ENCODE measurements at regions not wholly inside any gene's neighbourhood (a gene's known extent, or its start where the extent isn't known, plus 50 kb on each side); places are given as distances from the start of the nearest gene placed in this dataset.

- DNase-seq (ENCODE audit: low spot score), result no peak
These were observed 170.3 kb upstream of the MGAT5 start for GRCh38 chr2:134083548-134083947.

- DNase-seq (ENCODE audit: low spot score), result no peak
These were observed 167.2 kb upstream of the MGAT5 start for GRCh38 chr2:134086594-134087219.

GRCh38 chr2:134087371-134087921, 166.4 kb upstream of the MGAT5 start:
- no peak for DNase-seq (ENCODE audit: low spot score)

- no peak for DNase-seq (ENCODE audit: low spot score)
These were observed 164.4 kb upstream of the MGAT5 start for GRCh38 chr2:134089454-134089853.

- DNase-seq (ENCODE audit: low spot score), result no peak
These were observed 156.1 kb upstream of the MGAT5 start for GRCh38 chr2:134097740-134098139.

GRCh38 chr2:134098321-134098720, 155.6 kb upstream of the MGAT5 start:
- no peak for DNase-seq (ENCODE audit: low spot score)

GRCh38 chr2:134099273-134099672, 154.6 kb upstream of the MGAT5 start:
- DNase-seq (ENCODE audit: low spot score), result no peak

- DNase-seq (ENCODE audit: low spot score), result no peak
These were observed 150.7 kb upstream of the MGAT5 start for GRCh38 chr2:134103196-134103595.

- DNase-seq (ENCODE audit: low spot score), result no peak
These were observed 149.1 kb upstream of the MGAT5 start for GRCh38 chr2:134104754-134105153.

GRCh38 chr2:134107402-134107801, 146.5 kb upstream of the MGAT5 start:
- DNase-seq (ENCODE audit: low spot score), result no peak

GRCh38 chr2:134108113-134108512, 145.8 kb upstream of the MGAT5 start:
- no peak for DNase-seq (ENCODE audit: low spot score)

- no peak for DNase-seq (ENCODE audit: low spot score)
These were observed 144.6 kb upstream of the MGAT5 start for GRCh38 chr2:134109246-134109645.

GRCh38 chr2:134109725-134110124, 144.1 kb upstream of the MGAT5 start:
- no peak for DNase-seq (ENCODE audit: low spot score)

- DNase-seq (ENCODE audit: low spot score), result no peak
These were observed 143.3 kb upstream of the MGAT5 start for GRCh38 chr2:134110532-134110931.

- DNase-seq (ENCODE audit: low spot score), result no peak
These were observed 136.2 kb upstream of the MGAT5 start for GRCh38 chr2:134117676-134118075.

GRCh38 chr2:134118279-134119116, 135.4 kb upstream of the MGAT5 start:
- peak; percentile 88 for DNase-seq (ENCODE audit: low spot score)

GRCh38 chr2:134119117-134119712, 134.7 kb upstream of the MGAT5 start:
- no peak for DNase-seq (ENCODE audit: low spot score)

- peak; percentile 94 for DNase-seq (ENCODE audit: low spot score)
These were observed 134.0 kb upstream of the MGAT5 start for GRCh38 chr2:134119713-134120405.

GRCh38 chr2:134120406-134120732, 133.5 kb upstream of the MGAT5 start:
- DNase-seq (ENCODE audit: low spot score), result peak; percentile 45

- DNase-seq (ENCODE audit: low spot score), result peak; percentile 91
These were observed 132.9 kb upstream of the MGAT5 start for GRCh38 chr2:134120733-134121630.

- DNase-seq (ENCODE audit: low spot score), result no peak
These were observed 131.3 kb upstream of the MGAT5 start for GRCh38 chr2:134122610-134123009.

All from GM03348 (cell line).